Fibroblast of gingiva (primary cell): ENCODE measurements at regions not wholly inside any gene's neighbourhood (a gene's known extent, or its start where the extent isn't known, plus 50 kb on each side); places are given as distances from the start of the nearest gene placed in this dataset.
"Not testable (repeated sequence)": the region's sequence is repeated elsewhere in the genome, so short reads cannot be mapped to it uniquely, and the experiment has no call there.

Experiments
- DNase-seq: peaks from one replicate; pipeline ENCODE4 v3.0.0-alpha.2; 2011; ENCODE audit warnings: low read depth

- not testable (repeated sequence) for DNase-seq
Measured at GRCh38 chr4:9505341-9505740, 61.1 kb downstream of the DEFB131A start.

DNA sequence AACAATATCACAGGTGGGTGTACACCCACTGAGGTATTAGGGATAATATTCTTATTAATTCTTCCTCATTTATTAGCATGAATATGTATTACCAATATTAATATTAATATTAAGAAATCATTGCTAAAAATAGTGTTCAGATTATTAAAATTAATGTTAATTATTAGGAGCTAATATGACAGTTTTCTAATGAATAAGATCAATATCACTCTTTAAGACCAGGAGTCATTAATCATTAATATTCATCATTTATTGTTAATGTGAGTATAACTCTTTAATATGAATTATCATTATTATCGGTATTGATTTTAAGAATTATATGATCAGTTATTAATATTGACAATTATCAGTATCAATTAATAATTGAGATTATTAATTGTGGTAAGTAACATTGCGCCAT lies 62.5 kb downstream of the DEFB131A start:
- not testable (repeated sequence) for DNase-seq

DNA sequence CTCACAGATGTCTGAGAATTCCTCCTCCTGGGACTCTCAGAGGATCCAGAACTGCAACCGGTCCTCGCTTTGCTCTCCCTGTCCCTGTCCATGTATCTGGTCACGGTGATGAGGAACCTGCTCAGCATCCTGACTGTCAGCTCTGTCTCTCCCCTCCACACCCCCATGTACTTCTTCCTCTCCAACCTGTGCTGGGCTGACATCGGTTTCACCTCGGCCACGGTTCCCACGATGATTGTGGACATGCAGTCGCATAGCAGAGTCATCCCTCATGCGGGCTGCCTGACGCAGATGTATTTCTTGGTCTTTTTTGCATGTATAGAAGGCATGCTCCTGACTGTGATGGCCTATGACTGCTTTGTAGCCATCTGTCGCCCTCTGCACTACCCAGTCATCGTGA lies 68.7 kb downstream of the DEFB131A start:
- not testable (repeated sequence) for DNase-seq

GRCh38 chr4:9519631-9520030 lies 75.4 kb downstream of the DEFB131A start:
- not testable (repeated sequence) for DNase-seq

DNA sequence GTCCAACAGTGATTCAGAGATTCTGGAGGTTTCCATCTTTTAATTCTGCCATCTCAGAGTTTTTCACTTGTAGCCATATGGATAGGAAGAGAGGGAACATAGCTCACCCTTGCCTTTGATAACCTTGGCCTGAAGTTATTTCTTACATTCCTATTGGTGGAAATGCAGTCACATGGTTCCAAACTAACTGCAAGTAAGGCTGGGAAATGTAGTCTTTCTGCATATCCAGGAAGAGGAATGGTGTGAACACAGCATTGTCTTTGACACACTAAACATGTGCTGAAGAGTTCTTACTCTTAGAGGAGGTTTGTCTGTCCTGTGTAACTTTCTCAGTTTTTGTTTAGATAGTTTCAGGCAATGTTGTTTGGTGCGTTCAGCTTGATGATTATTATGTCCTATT lies 78.7 kb downstream of the DEFB131A start:
- not testable (repeated sequence) for DNase-seq

GRCh38 chr4:9524406-9524805 lies 80.2 kb downstream of the DEFB131A start:
- not testable (repeated sequence) for DNase-seq

GRCh38 chr4:9532134-9532862 lies 88.1 kb downstream of the DEFB131A start:
- not testable (repeated sequence) for DNase-seq

DNA sequence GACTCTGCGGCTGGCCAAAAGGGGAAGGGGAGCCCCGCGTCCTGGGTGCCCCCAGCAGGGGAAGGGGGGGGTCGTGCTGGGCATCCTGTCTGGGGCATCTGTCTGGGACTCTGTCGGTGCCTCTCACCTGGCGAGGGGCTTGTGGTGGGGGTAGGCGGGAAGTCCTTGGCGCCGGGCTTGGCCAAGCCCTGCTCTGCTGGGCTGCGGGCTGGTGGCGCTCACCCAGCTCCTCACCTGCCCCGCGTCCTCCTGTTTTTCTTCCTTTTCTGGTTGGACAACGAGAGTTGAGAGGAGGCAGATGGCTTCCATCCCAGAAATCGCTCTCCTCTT lies 88.6 kb downstream of the DEFB131A start:
- DNase-seq = not testable (repeated sequence)

DNA sequence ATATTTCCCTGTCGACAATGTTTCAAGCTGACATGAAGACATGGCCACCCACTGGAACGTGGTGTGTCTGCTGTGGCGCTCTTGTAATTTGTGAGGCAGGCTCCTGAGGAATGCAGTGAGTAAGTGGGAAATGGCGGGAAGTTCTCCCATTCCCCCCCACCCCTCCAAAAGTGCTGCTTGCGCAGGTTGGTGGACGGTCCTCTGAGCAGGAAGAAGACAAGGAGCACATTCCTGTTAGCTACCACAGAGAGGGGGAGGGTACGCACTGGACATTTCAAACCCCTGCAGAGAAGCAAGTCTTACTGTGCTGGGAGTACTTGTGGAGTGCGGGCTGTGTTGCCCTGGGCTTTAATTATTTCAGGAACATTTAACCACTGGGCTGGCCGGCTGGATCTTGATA lies 92.9 kb downstream of the DEFB131A start:
- not testable (repeated sequence) for DNase-seq

DNA sequence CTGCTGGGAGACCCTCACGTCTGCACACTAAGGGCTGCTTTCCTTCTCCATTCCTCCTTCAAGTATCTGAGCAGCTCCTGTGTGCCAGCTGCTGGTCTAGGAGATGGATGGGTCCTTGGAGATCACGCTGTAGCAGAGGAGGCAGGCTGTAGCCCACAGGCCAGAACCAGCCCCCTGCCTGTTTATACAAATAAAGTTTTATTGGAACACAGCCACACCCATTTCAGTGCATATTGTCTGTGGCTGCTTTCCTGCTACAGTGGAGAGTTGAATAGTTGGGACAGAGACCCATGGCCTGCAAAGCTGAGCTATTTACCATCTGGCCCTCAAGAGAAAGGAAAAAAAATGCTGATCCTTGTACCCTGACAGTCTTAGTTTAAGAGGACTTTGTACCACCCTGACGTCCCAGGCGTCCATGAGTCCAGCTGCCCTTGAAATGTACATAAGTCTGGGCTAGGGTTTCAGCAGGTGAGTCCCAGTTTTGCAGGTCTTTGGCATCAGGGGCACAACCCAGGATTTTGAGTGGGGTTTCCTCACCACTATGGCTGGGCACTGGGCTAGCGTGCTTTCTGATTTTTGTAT lies 95.8 kb downstream of the DEFB131A start:
- DNase-seq = not testable (repeated sequence)

- DNase-seq = not testable (repeated sequence)
Measured at GRCh38 chr4:9541388-9541915, 97.2 kb downstream of the DEFB131A start.

GRCh38 chr4:9544851-9545250 lies 100.6 kb downstream of the DEFB131A start:
- DNase-seq = not testable (repeated sequence)

DNA sequence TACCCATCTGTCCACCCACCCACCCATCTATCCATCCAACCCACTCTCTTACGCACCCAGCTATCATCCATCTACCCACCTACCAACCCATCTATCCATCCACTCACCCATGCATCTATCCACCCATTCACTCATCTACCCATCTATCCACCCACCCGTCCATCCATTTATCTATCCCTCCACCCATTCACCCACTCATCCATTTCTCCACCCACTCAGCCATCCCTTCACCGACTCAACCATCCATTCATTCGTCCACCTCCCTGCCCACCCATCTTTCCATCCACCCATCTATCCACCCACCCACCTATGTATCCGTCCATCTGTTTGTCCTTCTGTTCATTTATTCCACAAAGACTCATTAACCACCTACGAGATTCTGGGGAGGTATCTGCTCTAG lies 103.3 kb downstream of the DEFB131A start:
- not testable (repeated sequence) for DNase-seq

DNA sequence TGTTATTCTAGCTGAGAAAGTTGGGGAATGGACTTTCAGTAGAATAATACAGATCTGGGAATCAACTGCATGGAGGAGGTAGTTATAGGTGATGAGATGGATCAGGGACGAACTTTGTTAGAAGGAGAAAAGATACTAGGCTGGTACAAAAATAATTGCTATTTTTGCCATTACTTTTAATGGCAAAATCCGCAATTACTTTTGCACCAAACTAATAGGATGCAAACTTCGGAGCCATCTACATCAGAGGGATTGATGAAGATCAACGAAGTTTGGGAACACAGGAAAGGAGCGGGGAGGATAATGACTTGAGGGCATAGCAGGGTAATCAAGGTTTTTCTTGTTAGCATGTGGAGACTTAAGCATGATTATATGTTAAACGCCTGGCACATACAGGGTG lies 111.9 kb downstream of the DEFB131A start:
- not testable (repeated sequence) for DNase-seq

GRCh38 chr4:9577869-9578268 lies 133.7 kb downstream of the DEFB131A start:
- not testable (repeated sequence) for DNase-seq

GRCh38 chr4:9582880-9583279 lies 138.7 kb downstream of the DEFB131A start:
- DNase-seq = not testable (repeated sequence)

- DNase-seq = no peak
Measured at GRCh38 chr4:9592010-9592409, 147.8 kb downstream of the DEFB131A start.

DNA sequence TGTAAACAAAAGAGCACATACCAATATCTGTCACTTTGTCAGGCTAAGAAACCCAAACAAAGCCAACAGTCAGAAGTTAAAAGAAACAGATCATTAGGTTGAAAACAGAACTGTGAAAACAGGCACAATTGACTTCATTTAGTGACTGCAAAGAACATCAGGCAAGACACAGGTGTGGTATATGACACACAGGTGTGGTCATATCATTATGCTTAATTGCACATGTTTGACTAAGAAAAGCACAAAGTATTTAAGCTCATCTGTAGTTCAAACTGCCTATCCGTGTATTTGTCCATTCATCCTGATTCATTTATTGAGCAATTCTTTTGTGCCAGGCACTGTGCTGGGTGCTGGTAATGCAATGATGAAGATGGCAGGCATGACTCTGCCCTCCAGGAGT lies 150.7 kb downstream of the DEFB131A start:
- DNase-seq = no peak

DNA sequence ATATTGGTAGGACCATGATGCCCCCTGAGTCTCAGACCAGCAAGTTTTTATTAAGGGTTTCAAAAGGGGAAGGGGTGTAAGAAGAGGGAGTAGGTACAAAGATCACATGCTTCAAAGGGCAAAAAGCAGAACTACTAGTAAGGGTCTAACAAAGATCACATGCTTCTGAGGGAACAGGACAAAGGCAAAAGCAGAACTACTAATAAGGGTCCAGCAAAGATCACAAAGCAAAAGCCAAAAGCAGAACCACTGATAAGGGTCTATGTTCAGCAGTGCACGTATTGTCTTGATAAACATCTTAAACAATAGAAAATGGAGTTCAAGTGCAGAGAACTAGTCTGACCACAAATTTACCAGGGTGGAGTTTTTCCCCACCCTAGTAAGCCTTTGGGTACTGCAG lies 151.3 kb downstream of the DEFB131A start:
- DNase-seq = not testable (repeated sequence)

DNA sequence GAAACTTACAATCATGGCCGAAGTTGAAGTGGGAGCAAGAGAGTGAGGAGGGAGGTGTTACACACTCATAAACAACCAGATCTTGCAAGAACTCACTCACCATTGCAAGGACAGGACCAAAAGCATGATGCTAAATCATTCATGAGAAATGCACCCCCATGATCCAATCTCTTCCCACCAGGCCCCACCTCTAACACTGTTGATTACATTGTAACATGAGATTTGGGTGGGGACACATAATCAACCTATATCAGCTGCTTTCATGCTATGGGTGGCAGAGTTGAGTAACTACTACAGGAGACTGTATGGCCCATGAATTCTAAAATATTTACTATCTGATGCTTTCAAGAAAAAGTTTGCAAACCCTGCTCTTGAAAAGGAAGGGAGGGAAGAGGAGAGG lies 155.1 kb downstream of the DEFB131A start:
- no peak for DNase-seq

DNA sequence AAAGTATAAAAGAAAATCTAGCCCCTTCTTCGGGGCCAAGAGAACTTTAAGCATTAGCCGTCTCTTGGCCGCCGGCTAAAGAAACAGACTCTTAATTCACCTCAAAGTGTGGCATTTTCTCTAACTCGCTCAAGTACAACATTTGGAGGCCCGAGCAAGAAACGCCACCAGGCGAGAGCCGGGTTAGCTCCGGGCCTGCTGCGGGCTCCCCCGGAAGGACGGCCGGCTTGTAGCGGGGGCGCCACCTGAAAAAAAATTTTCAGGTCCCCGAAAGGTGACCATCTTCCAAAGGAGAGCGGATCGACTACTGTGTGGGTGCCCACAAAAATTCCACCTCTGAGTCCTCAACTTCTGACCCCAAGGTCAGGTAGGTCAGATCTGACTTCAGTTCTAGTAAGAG lies 156.0 kb downstream of the DEFB131A start:
- no peak for DNase-seq

GRCh38 chr4:9602389-9602914 lies 158.2 kb downstream of the DEFB131A start:
- no peak for DNase-seq
